Lower leg skin (tissue), 3 donors: ENCODE measurements at regions not wholly inside any gene's neighbourhood (a gene's known extent, or its start where the extent isn't known, plus 50 kb on each side); places are given as distances from the start of the nearest gene placed in this dataset.

ENCODE experiments used
- POLR2A ChIP-seq, 2 donors: fragments of 450-650 bp; IDR thresholded peaks; one replicate each; pipeline ENCODE4 v1.6.1; 2016 to 2017; ENCODE audit warnings: antibody characterized with exemption in 2 of 2, mild to moderate bottlenecking in 1 of 2, moderate library complexity in 1 of 2
- TF ChIP-seq, protein P1 (sequence below), 3 donors: fragments of 450-650 bp; IDR thresholded peaks; one replicate each; pipeline ENCODE4 v1.5.1; 2016; ENCODE audit warnings: antibody characterized with exemption in 3 of 3, mild to moderate bottlenecking in 3 of 3, moderate library complexity in 2 of 3

DNA sequence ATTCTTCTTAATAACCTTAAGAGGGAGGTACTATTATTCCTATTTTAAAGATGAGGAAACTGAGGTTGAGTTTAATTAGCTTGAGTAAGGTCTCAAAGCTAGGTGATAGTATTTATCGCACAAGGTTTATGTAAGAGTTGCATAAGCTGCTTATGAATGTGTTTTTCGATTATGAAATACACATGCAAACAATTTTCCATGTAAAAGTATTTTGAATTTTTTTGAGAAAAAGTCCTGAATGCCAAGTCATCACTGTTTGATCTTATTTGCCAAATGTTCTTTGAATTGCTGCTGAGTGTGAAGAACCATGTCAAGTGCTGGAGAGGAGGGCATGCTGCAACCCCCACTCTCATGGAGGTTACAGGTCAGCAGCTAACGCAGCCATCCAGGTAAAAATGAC, 174.4 kb downstream of the CARTPT start:
- TF ChIP-seq, protein P1, sequence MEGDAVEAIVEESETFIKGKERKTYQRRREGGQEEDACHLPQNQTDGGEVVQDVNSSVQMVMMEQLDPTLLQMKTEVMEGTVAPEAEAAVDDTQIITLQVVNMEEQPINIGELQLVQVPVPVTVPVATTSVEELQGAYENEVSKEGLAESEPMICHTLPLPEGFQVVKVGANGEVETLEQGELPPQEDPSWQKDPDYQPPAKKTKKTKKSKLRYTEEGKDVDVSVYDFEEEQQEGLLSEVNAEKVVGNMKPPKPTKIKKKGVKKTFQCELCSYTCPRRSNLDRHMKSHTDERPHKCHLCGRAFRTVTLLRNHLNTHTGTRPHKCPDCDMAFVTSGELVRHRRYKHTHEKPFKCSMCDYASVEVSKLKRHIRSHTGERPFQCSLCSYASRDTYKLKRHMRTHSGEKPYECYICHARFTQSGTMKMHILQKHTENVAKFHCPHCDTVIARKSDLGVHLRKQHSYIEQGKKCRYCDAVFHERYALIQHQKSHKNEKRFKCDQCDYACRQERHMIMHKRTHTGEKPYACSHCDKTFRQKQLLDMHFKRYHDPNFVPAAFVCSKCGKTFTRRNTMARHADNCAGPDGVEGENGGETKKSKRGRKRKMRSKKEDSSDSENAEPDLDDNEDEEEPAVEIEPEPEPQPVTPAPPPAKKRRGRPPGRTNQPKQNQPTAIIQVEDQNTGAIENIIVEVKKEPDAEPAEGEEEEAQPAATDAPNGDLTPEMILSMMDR (IDR thresholded peaks at IDR 0.05): no peak
- TF ChIP-seq POLR2A (IDR thresholded peaks at IDR 0.05): no peak
